Hepatocyte (in vitro differentiated cells): ENCODE measurements at regions not wholly inside any gene's neighbourhood (a gene's known extent, or its start where the extent isn't known, plus 50 kb on each side); places are given as distances from the start of the nearest gene placed in this dataset.
"Not testable (repeated sequence)": the region's sequence is repeated elsewhere in the genome, so short reads cannot be mapped to it uniquely, and the experiment has no call there.

Experiments
- CTCF ChIP-seq: fragments of 200-600 bp; sonication (generic); IDR thresholded peaks from 2 replicates; pipeline ENCODE4 v1.5.1; 2016; ENCODE audit warnings: antibody characterized with exemption, mild to moderate bottlenecking; ENCODE audit not compliant: poor library complexity
- EZH2 ChIP-seq: fragments of 200-600 bp; sonication (generic); IDR thresholded peaks from 2 replicates; pipeline ENCODE4 v1.6.1; 2016; ENCODE audit warnings: antibody characterized with exemption, mild to moderate bottlenecking, borderline replicate concordance
- EZH2phosphoT487 ChIP-seq: fragments of 200-600 bp; sonication (generic); IDR thresholded peaks from one replicate; pipeline ENCODE4 v1.6.1; 2018; ENCODE audit warnings: antibody characterized with exemption, mild to moderate bottlenecking, low read depth, moderate library complexity; ENCODE audit not compliant: unreplicated experiment, severe bottlenecking

GRCh38 chr5:34223158-34223557 is 180.1 kb upstream of the C1QTNF3 start:
- not testable (repeated sequence) for TF ChIP-seq CTCF, EZH2phosphoT487, EZH2
